VCaP (cell line): ENCODE measurements at regions not wholly inside any gene's neighbourhood (a gene's known extent, or its start where the extent isn't known, plus 50 kb on each side); places are given as distances from the start of the nearest gene placed in this dataset.

Experiments
- H3K27ac ChIP-seq: fragments of 450-650 bp; 2 replicates; pipeline ENCODE4 v1.5.1; 2017
- TF ChIP-seq, protein P1 (sequence below): fragments of 450-650 bp; conservative IDR thresholded peaks from 2 replicates; pipeline ENCODE4 v1.5.1; 2017; ENCODE audit warnings: mild to moderate bottlenecking, moderate library complexity

DNA sequence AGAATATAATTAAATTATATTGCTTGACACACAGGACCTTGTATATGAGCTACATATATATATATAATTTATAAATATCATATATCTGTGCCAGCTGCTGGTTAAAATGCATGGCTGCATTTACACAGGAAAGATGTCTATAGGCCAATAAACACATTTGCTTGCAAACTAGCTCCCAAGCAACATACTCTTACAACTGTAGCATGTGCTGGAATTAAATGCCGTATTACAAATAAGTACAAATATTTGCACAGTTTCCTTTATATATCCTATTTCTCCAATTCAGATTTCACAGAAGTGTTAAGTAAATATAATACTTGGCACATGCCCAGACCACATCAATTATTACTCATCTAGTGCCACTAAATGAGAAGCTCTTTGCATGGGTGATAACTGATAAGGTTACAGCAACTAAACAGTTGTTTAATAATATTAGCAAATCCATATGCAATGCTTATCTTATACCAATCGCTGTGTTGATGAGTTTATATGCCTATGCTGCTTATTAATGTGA is 66.7 kb upstream of the E2F7 start:
- no peak overlapping the region for H3K27ac ChIP-seq
- TF ChIP-seq, protein P1, sequence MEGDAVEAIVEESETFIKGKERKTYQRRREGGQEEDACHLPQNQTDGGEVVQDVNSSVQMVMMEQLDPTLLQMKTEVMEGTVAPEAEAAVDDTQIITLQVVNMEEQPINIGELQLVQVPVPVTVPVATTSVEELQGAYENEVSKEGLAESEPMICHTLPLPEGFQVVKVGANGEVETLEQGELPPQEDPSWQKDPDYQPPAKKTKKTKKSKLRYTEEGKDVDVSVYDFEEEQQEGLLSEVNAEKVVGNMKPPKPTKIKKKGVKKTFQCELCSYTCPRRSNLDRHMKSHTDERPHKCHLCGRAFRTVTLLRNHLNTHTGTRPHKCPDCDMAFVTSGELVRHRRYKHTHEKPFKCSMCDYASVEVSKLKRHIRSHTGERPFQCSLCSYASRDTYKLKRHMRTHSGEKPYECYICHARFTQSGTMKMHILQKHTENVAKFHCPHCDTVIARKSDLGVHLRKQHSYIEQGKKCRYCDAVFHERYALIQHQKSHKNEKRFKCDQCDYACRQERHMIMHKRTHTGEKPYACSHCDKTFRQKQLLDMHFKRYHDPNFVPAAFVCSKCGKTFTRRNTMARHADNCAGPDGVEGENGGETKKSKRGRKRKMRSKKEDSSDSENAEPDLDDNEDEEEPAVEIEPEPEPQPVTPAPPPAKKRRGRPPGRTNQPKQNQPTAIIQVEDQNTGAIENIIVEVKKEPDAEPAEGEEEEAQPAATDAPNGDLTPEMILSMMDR = no peak

DNA sequence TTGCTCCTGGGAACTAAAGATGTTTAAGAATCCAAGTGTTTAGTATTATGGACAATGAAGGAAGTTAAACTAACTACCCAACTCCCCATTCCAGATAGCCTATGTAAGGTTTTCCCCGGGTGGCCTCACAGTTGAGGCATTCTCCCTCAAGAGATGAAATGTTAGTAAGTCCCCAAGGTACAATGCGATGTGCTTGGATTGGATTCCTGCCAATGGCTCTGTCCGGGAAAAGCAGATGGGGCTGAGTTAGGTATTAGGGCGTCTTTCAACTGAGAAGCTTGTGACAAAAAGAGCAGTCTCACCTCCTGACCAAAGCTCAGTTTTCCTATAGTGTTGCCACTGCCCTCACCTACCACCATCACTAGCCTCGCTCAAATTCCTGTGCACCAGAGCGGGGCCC is 64.8 kb upstream of the E2F7 start:
- H3K27ac ChIP-seq = no peak overlapping the region

DNA sequence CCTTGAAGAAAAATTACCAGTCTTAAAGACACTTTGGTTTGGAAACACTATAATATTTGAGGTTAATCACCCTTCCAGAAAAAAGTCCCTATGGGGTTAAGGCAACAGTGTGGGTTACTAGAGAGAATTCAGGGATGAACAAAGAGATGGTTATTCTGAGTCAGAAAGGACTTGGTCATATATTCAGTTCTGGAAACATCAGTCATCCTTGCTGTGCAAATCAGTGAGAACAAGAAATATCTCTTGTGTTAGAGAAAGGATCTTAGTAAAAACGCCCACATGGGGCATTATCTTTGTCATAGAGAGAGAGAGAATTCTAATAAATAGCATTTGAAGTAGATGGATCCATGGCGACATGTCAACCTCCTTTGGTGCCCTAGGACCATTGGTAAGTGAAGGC is 59.4 kb upstream of the E2F7 start:
- TF ChIP-seq, protein P1 = no peak

More for the DNA sequence above, 64.8 kb upstream of the E2F7 start:
- TF ChIP-seq, protein P1 = no peak

DNA sequence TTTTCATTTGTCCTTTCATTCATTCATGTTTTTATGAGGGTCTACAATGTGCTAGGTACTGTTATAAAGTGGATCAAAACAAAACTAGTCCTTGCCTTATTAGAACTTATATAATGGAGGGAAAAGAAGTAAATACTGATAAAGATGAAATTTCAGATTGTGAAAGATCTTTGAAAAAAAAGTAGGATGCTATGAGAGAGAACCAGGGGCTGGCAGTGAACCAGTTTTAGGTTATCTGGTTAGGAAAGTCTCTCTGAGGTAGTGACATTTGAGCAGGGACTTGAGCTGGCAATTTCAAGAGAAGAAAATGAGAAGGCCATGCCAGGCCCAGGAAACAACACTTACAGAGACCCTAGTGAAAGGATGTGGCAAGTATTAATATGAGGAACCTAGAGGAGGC is 57.3 kb upstream of the E2F7 start:
- TF ChIP-seq, protein P1 = no peak
- H3K27ac ChIP-seq = no peak overlapping the region

More for the DNA sequence above, 59.4 kb upstream of the E2F7 start:
- no peak overlapping the region for H3K27ac ChIP-seq

DNA sequence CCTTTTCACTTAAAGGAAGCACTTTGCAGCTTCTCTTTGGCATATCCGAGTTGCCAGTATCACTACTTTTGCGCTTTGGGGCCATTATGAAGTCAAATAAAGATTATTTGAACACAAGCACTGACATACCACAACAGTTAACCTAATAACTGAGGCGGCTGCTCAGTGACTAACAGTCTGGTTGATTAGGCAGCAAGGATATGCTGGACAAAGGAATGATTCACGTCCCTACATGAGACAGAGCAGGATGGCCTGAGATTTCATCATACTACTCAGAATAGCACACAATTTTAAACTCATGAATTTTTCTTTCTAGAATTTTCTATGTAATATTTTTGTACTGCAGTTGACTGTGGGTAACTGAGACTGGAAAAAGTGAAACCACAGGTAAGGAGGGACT is 56.9 kb upstream of the E2F7 start:
- H3K27ac ChIP-seq = no peak overlapping the region
- TF ChIP-seq, protein P1 = no peak

DNA sequence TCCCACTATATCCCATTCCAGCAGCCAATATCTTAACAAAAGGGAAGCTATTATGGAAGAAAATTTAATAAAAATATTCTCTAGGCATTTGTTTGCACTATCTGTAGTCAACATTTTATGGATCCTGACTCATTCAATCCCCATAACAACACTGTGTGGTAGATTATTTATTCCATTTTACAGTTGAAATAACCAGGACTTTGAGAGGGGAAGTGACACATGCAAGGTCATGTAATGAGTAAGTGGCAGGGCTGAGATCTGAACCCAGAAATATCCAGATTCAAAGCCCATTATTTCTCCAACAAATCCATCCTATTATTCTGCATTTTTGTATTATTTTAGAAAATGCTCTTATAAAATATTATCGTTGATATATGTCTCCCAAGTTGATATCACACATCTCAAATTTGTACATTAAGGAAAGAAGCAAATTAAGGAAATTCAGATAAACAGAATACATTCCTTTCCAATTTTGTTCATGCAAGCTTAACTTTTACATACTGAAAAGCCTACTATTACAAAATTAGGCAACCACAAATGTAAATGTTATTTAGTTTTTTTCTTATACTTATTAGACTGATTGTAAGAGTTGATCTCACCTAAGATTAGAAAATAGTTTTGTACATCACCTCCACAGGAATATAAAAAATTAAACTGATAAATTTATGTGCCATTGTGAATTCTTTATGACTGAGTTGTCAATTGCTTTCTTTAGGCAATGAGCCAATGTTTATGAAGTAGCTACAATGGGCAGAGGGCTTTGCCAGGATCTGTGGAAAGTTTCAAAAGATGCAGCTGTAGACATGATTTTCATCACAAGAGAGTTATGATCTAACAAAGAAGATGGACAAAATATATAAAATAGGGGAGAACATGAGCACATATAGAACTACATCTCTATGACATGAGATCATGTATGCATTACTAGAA is 55.1 kb upstream of the E2F7 start:
- H3K27ac ChIP-seq = no peak overlapping the region
- TF ChIP-seq, protein P1 = no peak

DNA sequence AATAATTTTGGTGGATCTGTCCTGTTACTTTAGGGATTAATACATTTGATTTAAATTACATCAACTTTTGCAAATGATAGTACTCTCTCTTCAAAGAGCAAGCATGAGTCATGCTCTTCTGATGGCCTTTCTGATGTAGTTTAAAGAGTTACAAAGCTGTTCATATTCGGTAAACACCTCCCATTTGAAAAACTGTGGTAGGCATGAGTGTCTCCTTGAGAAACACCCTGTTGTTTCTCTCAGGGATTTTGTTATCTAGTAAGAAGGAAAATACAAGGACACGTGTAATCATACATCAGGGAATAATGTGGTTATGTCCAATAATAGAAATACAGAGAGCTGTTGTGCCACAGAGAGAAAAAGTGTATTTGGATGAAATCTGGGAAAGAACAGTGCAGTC is 53.3 kb upstream of the E2F7 start:
- no peak overlapping the region for H3K27ac ChIP-seq
- TF ChIP-seq, protein P1 = no peak
